PC-3 (cell line): ENCODE measurements at regions not wholly inside any gene's neighbourhood (a gene's known extent, or its start where the extent isn't known, plus 50 kb on each side); places are given as distances from the start of the nearest gene placed in this dataset.

Experiments used
- EZH2 ChIP-seq: fragments of 300-600 bp; sonication (generic); IDR thresholded peaks from one replicate; pipeline ENCODE4 v1.6.1; 2017; ENCODE audit warnings: antibody characterized with exemption, mild to moderate bottlenecking, low read length; ENCODE audit not compliant: unreplicated experiment
- EZH2phosphoT487 ChIP-seq: fragments of 300-600 bp; sonication (generic); IDR thresholded peaks from 2 replicates; pipeline ENCODE4 v1.6.1; 2018; ENCODE audit warnings: mild to moderate bottlenecking, antibody characterized with exemption, low read length, borderline replicate concordance
- TF ChIP-seq, protein P1 (sequence below): fragments of 300-600 bp; sonication (generic); conservative IDR thresholded peaks from 2 replicates; pipeline ENCODE4 v1.5.1; 2017; ENCODE audit warnings: antibody characterized with exemption, low read depth, mild to moderate bottlenecking, low read length

GRCh38 chr2:122754561-122754960 is 999.1 kb downstream of the TSN start:
- TF ChIP-seq, protein P1, sequence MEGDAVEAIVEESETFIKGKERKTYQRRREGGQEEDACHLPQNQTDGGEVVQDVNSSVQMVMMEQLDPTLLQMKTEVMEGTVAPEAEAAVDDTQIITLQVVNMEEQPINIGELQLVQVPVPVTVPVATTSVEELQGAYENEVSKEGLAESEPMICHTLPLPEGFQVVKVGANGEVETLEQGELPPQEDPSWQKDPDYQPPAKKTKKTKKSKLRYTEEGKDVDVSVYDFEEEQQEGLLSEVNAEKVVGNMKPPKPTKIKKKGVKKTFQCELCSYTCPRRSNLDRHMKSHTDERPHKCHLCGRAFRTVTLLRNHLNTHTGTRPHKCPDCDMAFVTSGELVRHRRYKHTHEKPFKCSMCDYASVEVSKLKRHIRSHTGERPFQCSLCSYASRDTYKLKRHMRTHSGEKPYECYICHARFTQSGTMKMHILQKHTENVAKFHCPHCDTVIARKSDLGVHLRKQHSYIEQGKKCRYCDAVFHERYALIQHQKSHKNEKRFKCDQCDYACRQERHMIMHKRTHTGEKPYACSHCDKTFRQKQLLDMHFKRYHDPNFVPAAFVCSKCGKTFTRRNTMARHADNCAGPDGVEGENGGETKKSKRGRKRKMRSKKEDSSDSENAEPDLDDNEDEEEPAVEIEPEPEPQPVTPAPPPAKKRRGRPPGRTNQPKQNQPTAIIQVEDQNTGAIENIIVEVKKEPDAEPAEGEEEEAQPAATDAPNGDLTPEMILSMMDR = no peak
- TF ChIP-seq EZH2phosphoT487 = no peak
- no peak for TF ChIP-seq EZH2
